HEK293 (cell line): ENCODE measurements at regions not wholly inside any gene's neighbourhood (a gene's known extent, or its start where the extent isn't known, plus 50 kb on each side); places are given as distances from the start of the nearest gene placed in this dataset.
A peak's percentile ranks its signal among the peaks of the same experiment; 100 is the strongest.

Experiments used
- CTCF ChIA-PET: fragments of 350-600 bp; formaldehyde crosslinking; extraction: SDS; loops from one replicate; lab custom pipeline; 2021; ENCODE audit warnings: antibody characterized with exemption; lab: Yijun Ruan, JAX
- POLR2A ChIA-PET: fragments of 300-600 bp; formaldehyde crosslinking; extraction: SDS; loops from one replicate; lab custom pipeline; 2020; ENCODE audit warnings: antibody characterized with exemption, inconsistent platforms; lab: Yijun Ruan, JAX
- H3K27ac ChIP-seq: fragments of 200-500 bp; sonication (Bioruptor generic); 2 replicates; pipeline ENCODE4 v1.5.1; 2014; ENCODE audit warnings: low read depth, low read length, control low read depth, inconsistent platforms; ENCODE audit errors: extremely low read depth
- H3K36me3 ChIP-seq, 2 experiments: fragments of 200-500 bp in 1 of 2; sonication (Bioruptor generic) in 1 of 2; 1 replicate in 1 of 2; 2 replicates in 1 of 2; pipeline ENCODE4 v1.5.1; 2014 to 2017; ENCODE audit warnings: inconsistent platforms in 2 of 2, low read length in 2 of 2; ENCODE audit not compliant: control insufficient read depth in 2 of 2, insufficient read depth in 1 of 2
- H3K4me1 ChIP-seq: fragments of 200-500 bp; sonication (Bioruptor generic); 2 replicates; pipeline ENCODE4 v1.5.1; 2014; ENCODE audit warnings: mild to moderate bottlenecking, low read length, inconsistent platforms; ENCODE audit not compliant: control insufficient read depth, insufficient read depth
- H3K4me3 ChIP-seq: 2 replicates; pipeline ENCODE4 v1.5.1; 2011; ENCODE audit warnings: low read depth, mild to moderate bottlenecking, control low read depth, low read length, moderate library complexity
- H3K9me3 ChIP-seq: fragments of 200-500 bp; sonication (Bioruptor generic); 2 replicates; pipeline ENCODE4 v1.5.1; 2014; ENCODE audit warnings: low read depth, low read length, inconsistent platforms; ENCODE audit not compliant: control insufficient read depth, insufficient read depth
- FEZF1 ChIP-seq: fragments of 450-650 bp; formaldehyde crosslinking; IDR thresholded peaks from 2 replicates; pipeline ENCODE4 v1.5.1; 2016; ENCODE audit warnings: missing biosample characterization, missing genetic modification characterization
- GFI1B ChIP-seq: fragments of 450-650 bp; formaldehyde crosslinking; IDR thresholded peaks from 2 replicates; pipeline ENCODE4 v1.5.1; 2016; ENCODE audit warnings: missing biosample characterization, missing genetic modification characterization
- KLF10 ChIP-seq: fragments of 450-650 bp; IDR thresholded peaks from 2 replicates; pipeline ENCODE4 v1.5.1; 2018; ENCODE audit warnings: missing biosample characterization, mild to moderate bottlenecking, missing genetic modification characterization
- KLF16 ChIP-seq: fragments of 450-650 bp; formaldehyde crosslinking; IDR thresholded peaks from 2 replicates; pipeline ENCODE4 v1.5.1; 2017; ENCODE audit warnings: missing biosample characterization, missing genetic modification characterization
- OSR2 ChIP-seq: fragments of 450-650 bp; formaldehyde crosslinking; IDR thresholded peaks from 2 replicates; pipeline ENCODE4 v1.5.1; 2016; ENCODE audit warnings: missing biosample characterization, missing genetic modification characterization
- PRDM6 ChIP-seq: fragments of 450-650 bp; formaldehyde crosslinking; IDR thresholded peaks from 2 replicates; pipeline ENCODE4 v1.5.1; 2017; ENCODE audit warnings: missing biosample characterization, missing genetic modification characterization
- TRIM28 ChIP-seq: IDR thresholded peaks from 2 replicates; pipeline ENCODE4 v1.6.1; 2011; ENCODE audit warnings: low read length, control low read depth, borderline replicate concordance
- ZNF324 ChIP-seq: fragments of 450-650 bp; formaldehyde crosslinking; IDR thresholded peaks from 2 replicates; pipeline ENCODE4 v1.5.1; 2016; ENCODE audit warnings: missing biosample characterization, missing genetic modification characterization
- ZNF366 ChIP-seq: fragments of 450-650 bp; formaldehyde crosslinking; conservative IDR thresholded peaks from 2 replicates; pipeline ENCODE4 v1.5.1; 2016; ENCODE audit warnings: missing biosample characterization, missing genetic modification characterization
- ZNF391 ChIP-seq: fragments of 450-650 bp; formaldehyde crosslinking; IDR thresholded peaks from 2 replicates; pipeline ENCODE4 v1.5.1; 2016; ENCODE audit warnings: low read depth, missing biosample characterization, missing genetic modification characterization, borderline replicate concordance
- ZNF398 ChIP-seq: fragments of 450-650 bp; formaldehyde crosslinking; IDR thresholded peaks from 2 replicates; pipeline ENCODE4 v1.5.1; 2017; ENCODE audit warnings: missing biosample characterization, missing genetic modification characterization
- ZNF433 ChIP-seq: fragments of 450-650 bp; formaldehyde crosslinking; IDR thresholded peaks from 2 replicates; pipeline ENCODE4 v1.5.1; 2016; ENCODE audit warnings: missing biosample characterization, missing genetic modification characterization, low read depth
- ZNF555 ChIP-seq: fragments of 450-650 bp; formaldehyde crosslinking; conservative IDR thresholded peaks from 2 replicates; pipeline ENCODE4 v1.5.1; 2017; ENCODE audit warnings: missing biosample characterization, mild to moderate bottlenecking, missing genetic modification characterization, inconsistent platforms
- ZNF776 ChIP-seq: fragments of 450-650 bp; formaldehyde crosslinking; IDR thresholded peaks from 2 replicates; pipeline ENCODE4 v1.5.0; 2017; ENCODE audit warnings: missing biosample characterization, missing genetic modification characterization, borderline replicate concordance
- ZSCAN30 ChIP-seq: fragments of 450-650 bp; IDR thresholded peaks from 2 replicates; pipeline ENCODE4 v1.5.1; 2018; ENCODE audit warnings: missing biosample characterization, mild to moderate bottlenecking, missing genetic modification characterization, moderate library complexity

- CTCF ChIA-PET: no interaction called here
- H3K36me3 ChIP-seq: no peaks in the 10 kb centered on the region
- H3K27ac ChIP-seq: no peak overlapping the region
- TF ChIP-seq ZNF555 (no peak), ZNF366 (tag by site-specific recombination) (no peak), FEZF1 (tag by site-specific recombination) (no peak), ZNF398 (tag by site-specific recombination) (no peak), KLF16 (no peak), TRIM28 (no peak)
- TF ChIP-seq, all 188 proteins: peak for 0
- no peak overlapping the region for H3K4me3 ChIP-seq
- H3K4me1 ChIP-seq: peaks cover 5% of the 10 kb centered on the region
- POLR2A ChIA-PET: no interaction called here
- H3K9me3 ChIP-seq: no peaks in the 10 kb centered on the region
Observed at GRCh38 chr15:96117270-96117669, 213.2 kb upstream of the NR2F2 start.

- no peaks in the 10 kb centered on the region for H3K9me3 ChIP-seq
- ChIA-PET CTCF (interaction anchor here (0.6 kb wide), 1 partner anchor 94 kb away, joined by 4 read pairs; no protein-coding TSS in a partner anchor), POLR2A (no interaction called here)
- peak; percentile 57 for TF ChIP-seq OSR2 (tag by site-specific recombination)
- no peak for TF ChIP-seq FEZF1 (tag by site-specific recombination)
- peaks cover 10% of the 10 kb centered on the region for H3K4me1 ChIP-seq
- H3K27ac ChIP-seq: no peak overlapping the region
- no peak overlapping the region for H3K4me3 ChIP-seq
- no peaks in the 10 kb centered on the region for H3K36me3 ChIP-seq
Observed at GRCh38 chr15:96119734-96120133, 210.8 kb upstream of the NR2F2 start.

- Histone ChIP-seq H3K36me3 (no peaks in the 10 kb centered on the region), H3K9me3 (no peaks in the 10 kb centered on the region), H3K4me3 (no peak overlapping the region), H3K4me1 (peaks cover 10% of the 10 kb centered on the region), H3K27ac (no peak overlapping the region)
- CTCF ChIA-PET: no interaction called here
- no peak for TF ChIP-seq ZNF324 (tag by site-specific recombination)
- TF ChIP-seq ZNF433 (tag by site-specific recombination): no peak
- no peak for TF ChIP-seq ZNF391 (tag by site-specific recombination)
- POLR2A ChIA-PET: no interaction called here
Observed at GRCh38 chr15:96121086-96121920, 209.2 kb upstream of the NR2F2 start.

GRCh38 chr15:96122077-96123027 lies 208.1 kb upstream of the NR2F2 start:
- Histone ChIP-seq H3K4me1 (peaks cover 10% of the 10 kb centered on the region), H3K4me3 (no peak overlapping the region), H3K27ac (no peak overlapping the region), H3K9me3 (no peaks in the 10 kb centered on the region), H3K36me3 (no peaks in the 10 kb centered on the region; a peak in 1 of 3 replicates)
- POLR2A ChIA-PET: interaction anchor here (0.5 to 0.7 kb wide), 2 partner anchors 48 to 913 kb away, joined by 3 to 4 read pairs; no protein-coding TSS in a partner anchor
- no peak for TF ChIP-seq ZNF776 (tag by site-specific recombination)
- no peak for TF ChIP-seq KLF10 (tag by site-specific recombination)
- TF ChIP-seq ZSCAN30 (tag by site-specific recombination): no peak
- no peak for TF ChIP-seq GFI1B
- no peak for TF ChIP-seq FEZF1 (tag by site-specific recombination)
- 0 out of 2 replicates have a peak, but pooled peaks have one; percentile 32 for TF ChIP-seq PRDM6
- CTCF ChIA-PET: no interaction called here
